DND-41 (cell line): ENCODE measurements at regions not wholly inside any gene's neighbourhood (a gene's known extent, or its start where the extent isn't known, plus 50 kb on each side); places are given as distances from the start of the nearest gene placed in this dataset.
"Not testable (repeated sequence)": the region's sequence is repeated elsewhere in the genome, so short reads cannot be mapped to it uniquely, and the experiment has no call there.

Experiments
- ATAC-seq: fragments of 200-7000 bp; cut with Tn5 transposase; 3 replicates; pipeline ENCODE4 v1.9.1; 2021; ENCODE audit warnings: low read depth; ENCODE audit not compliant: insufficient read depth
- DNase-seq: peaks from one replicate; pipeline ENCODE4 v3.0.0-alpha.2; 2020
- H2AFZ ChIP-seq: 2 replicates; pipeline ENCODE4 v1.6.0; 2012; ENCODE audit warnings: low read depth, low read length
- H3K27ac ChIP-seq: 2 replicates; pipeline ENCODE4 v1.5.1; 2012; ENCODE audit warnings: low read length, inconsistent platforms
- H3K27me3 ChIP-seq: fragments of 200-600 bp; sonication (generic); 2 replicates; pipeline ENCODE4 v1.6.0; 2012; ENCODE audit warnings: low read length, mild to moderate bottlenecking, inconsistent platforms; ENCODE audit not compliant: insufficient read depth, poor library complexity
- H3K36me3 ChIP-seq: 2 replicates; pipeline ENCODE4 v1.5.1; 2012; ENCODE audit warnings: low read length, inconsistent platforms; ENCODE audit not compliant: insufficient read depth
- H3K4me1 ChIP-seq: 2 replicates; pipeline ENCODE4 v1.5.1; 2012; ENCODE audit warnings: mild to moderate bottlenecking, low read length; ENCODE audit not compliant: insufficient read depth
- H3K4me2 ChIP-seq: 2 replicates; pipeline ENCODE4 v1.6.0; 2012; ENCODE audit warnings: mild to moderate bottlenecking, moderate library complexity, low read length, inconsistent platforms; ENCODE audit not compliant: insufficient read depth
- H3K4me3 ChIP-seq, 2 experiments: fragments of 200-600 bp in 1 of 2; shearing (Covaris generic) in 1 of 2; 2 replicates each; pipeline ENCODE4 v1.5.1; 2012 to 2016; ENCODE audit warnings: inconsistent platforms in 2 of 2, low read length in 2 of 2, mild to moderate bottlenecking in 2 of 2, low read depth in 1 of 2, moderate library complexity in 1 of 2
- H3K79me2 ChIP-seq: 2 replicates; pipeline ENCODE4 v1.6.0; 2012; ENCODE audit warnings: low read length, inconsistent platforms; ENCODE audit not compliant: insufficient read depth
- H3K9ac ChIP-seq: 2 replicates; pipeline ENCODE4 v1.6.0; 2012; ENCODE audit warnings: low read depth, mild to moderate bottlenecking, inconsistent platforms, low read length, moderate library complexity
- H3K9me3 ChIP-seq: 2 replicates; pipeline ENCODE4 v1.5.1; 2012; ENCODE audit warnings: low read length, moderate library complexity, mild to moderate bottlenecking, inconsistent platforms; ENCODE audit not compliant: insufficient read depth, severe bottlenecking
- H4K20me1 ChIP-seq: 2 replicates; pipeline ENCODE4 v1.6.0; 2012; ENCODE audit warnings: low read length; ENCODE audit not compliant: insufficient read depth
- CTCF ChIP-seq: IDR thresholded peaks from 2 replicates; pipeline ENCODE4 v1.5.1; 2012; ENCODE audit warnings: borderline replicate concordance, low read length, moderate library complexity, mild to moderate bottlenecking; ENCODE audit not compliant: poor library complexity, severe bottlenecking; ENCODE audit errors: extremely low read depth

GRCh38 chr2:89148256-89148655 is 456.8 kb downstream of the RPIA start:
- H3K27me3 ChIP-seq, H3K36me3 ChIP-seq, H3K9me3 ChIP-seq, H3K4me1 ChIP-seq, H3K9ac ChIP-seq, H3K4me2 ChIP-seq, DNase-seq, H2AFZ ChIP-seq, H3K4me3 ChIP-seq, H3K79me2 ChIP-seq, H4K20me1 ChIP-seq, ATAC-seq, H3K27ac ChIP-seq: not testable (repeated sequence)

DNA sequence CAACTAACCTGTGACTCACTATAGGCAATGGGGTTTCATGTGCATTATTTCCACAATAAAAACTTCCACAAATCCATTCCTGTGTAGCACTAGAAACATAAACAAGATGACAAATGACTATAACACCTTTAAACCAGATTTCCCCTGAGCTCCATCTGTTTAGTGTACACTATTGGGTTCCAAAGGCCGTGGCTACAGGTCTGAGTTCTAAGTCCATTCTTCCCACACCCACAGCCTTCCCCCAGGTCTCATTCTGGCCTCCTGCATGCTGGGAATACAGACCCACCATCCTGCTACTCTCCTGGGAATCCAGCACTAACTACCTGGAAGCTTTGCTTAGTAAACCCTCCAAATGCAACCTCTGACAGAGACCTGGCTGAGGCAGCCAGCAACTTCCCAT is 460.2 kb downstream of the RPIA start:
- not testable (repeated sequence) for H3K79me2 ChIP-seq, H4K20me1 ChIP-seq, H3K27me3 ChIP-seq, H3K27ac ChIP-seq, H3K4me2 ChIP-seq, H3K9ac ChIP-seq, H2AFZ ChIP-seq, H3K4me3 ChIP-seq, H3K4me1 ChIP-seq, DNase-seq, H3K9me3 ChIP-seq, ATAC-seq, H3K36me3 ChIP-seq

DNA sequence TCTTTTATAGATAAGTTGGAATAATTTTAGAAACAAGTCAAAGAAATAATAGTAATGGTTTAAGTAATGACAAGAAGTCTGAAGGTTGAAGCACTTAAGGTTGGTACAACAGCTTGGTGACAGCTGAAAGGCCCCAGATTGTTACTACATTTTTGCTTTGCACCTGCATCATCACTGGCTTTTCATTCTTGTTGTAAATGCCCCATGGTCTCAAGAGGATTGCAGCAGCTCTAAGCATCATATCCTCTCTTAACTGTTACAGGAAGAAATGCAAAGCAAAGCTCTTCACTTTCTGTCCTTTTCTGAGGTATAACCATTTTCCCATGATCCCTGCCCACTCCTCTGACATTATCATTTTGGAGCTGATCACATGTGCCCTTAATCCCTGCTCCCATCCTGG is 461.0 kb downstream of the RPIA start:
- H2AFZ ChIP-seq, H3K4me2 ChIP-seq, H3K36me3 ChIP-seq, H3K9ac ChIP-seq, H4K20me1 ChIP-seq, H3K27ac ChIP-seq, H3K4me3 ChIP-seq, H3K9me3 ChIP-seq, H3K27me3 ChIP-seq, ATAC-seq, H3K4me1 ChIP-seq, DNase-seq, H3K79me2 ChIP-seq: not testable (repeated sequence)

DNA sequence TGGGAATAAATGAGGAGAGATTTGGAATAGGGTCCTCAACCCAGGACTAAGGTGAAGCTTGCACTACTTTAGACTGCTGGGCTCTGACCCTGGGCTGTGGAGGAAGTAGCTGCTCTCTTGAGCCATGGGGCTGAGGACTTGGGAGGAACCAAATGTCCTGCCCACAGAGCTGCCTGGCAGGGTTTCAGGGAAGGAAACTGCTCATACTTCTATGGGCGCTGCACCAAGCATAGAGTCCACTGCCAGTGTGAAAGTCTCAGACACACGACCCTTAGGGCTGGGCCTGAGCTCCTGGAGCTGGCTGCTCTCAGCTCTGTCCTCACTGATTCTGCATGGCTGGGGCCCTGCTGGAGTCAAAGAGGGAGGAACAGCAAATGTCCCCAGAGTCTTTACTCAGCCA is 461.7 kb downstream of the RPIA start:
- H3K9me3 ChIP-seq, H3K27me3 ChIP-seq, H3K27ac ChIP-seq, H3K79me2 ChIP-seq, H2AFZ ChIP-seq, H3K4me1 ChIP-seq, ATAC-seq, DNase-seq, H3K9ac ChIP-seq, H3K36me3 ChIP-seq, H4K20me1 ChIP-seq, H3K4me2 ChIP-seq, H3K4me3 ChIP-seq: not testable (repeated sequence)

DNA sequence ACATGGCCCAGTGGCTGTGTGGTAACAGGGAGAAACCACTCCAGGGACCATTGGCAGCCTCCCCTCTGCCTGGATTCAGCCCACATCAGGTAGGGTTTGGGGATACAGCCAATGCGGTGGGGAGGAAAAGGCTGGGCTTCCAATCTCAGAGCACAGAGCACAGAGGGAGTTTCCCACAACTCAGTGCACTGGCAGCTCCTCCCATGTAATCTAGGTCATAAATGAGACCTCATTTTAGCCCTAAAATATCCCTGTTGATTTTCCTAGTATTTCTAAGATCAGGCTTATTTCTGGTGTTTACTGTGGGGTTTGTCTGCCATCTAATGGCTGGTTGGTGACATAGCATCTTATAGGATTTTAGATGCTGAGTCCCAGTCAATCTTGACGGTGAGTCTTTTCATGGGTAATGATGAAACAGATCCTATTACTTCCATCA is 462.8 kb downstream of the RPIA start:
- H3K4me2 ChIP-seq, H3K27ac ChIP-seq, H3K9ac ChIP-seq, H3K4me1 ChIP-seq, H3K27me3 ChIP-seq, H3K9me3 ChIP-seq, H3K4me3 ChIP-seq, H2AFZ ChIP-seq, H4K20me1 ChIP-seq, DNase-seq, H3K36me3 ChIP-seq, H3K79me2 ChIP-seq: not testable (repeated sequence)
- peak; percentile 19 for TF ChIP-seq CTCF
- peak; percentile 66 for ATAC-seq

- DNase-seq, H2AFZ ChIP-seq, H4K20me1 ChIP-seq, H3K9ac ChIP-seq, H3K9me3 ChIP-seq, H3K36me3 ChIP-seq, H3K27me3 ChIP-seq, H3K4me1 ChIP-seq, H3K79me2 ChIP-seq, H3K4me3 ChIP-seq, H3K27ac ChIP-seq, H3K4me2 ChIP-seq: not testable (repeated sequence)
- ATAC-seq = peak; percentile 67
Observed at GRCh38 chr2:89160306-89160705, 468.8 kb downstream of the RPIA start.

- H3K27me3 ChIP-seq, H3K79me2 ChIP-seq, ATAC-seq, H2AFZ ChIP-seq, DNase-seq, H3K4me1 ChIP-seq, H3K9ac ChIP-seq, H3K36me3 ChIP-seq, H3K4me3 ChIP-seq, H3K4me2 ChIP-seq, H3K27ac ChIP-seq, H3K9me3 ChIP-seq, H4K20me1 ChIP-seq: not testable (repeated sequence)
Observed at GRCh38 chr2:89161626-89162025, 470.2 kb downstream of the RPIA start.

- not testable (repeated sequence) for H3K27ac ChIP-seq, H3K79me2 ChIP-seq, H3K27me3 ChIP-seq
Observed at GRCh38 chr2:89170506-89171173, 479.2 kb downstream of the RPIA start.

More at GRCh38 chr2:89170506-89171173, 479.2 kb downstream of the RPIA start:
- not testable (repeated sequence) for H3K36me3 ChIP-seq, ATAC-seq, H3K4me1 ChIP-seq, DNase-seq, H4K20me1 ChIP-seq, H3K9ac ChIP-seq, H3K4me3 ChIP-seq, H3K9me3 ChIP-seq, H3K4me2 ChIP-seq, H2AFZ ChIP-seq
